ENCODE measurements at regions not wholly inside any gene's neighbourhood (a gene's known extent, or its start where the extent isn't known, plus 50 kb on each side); places are given as distances from the start of the nearest gene placed in this dataset.

DNA sequence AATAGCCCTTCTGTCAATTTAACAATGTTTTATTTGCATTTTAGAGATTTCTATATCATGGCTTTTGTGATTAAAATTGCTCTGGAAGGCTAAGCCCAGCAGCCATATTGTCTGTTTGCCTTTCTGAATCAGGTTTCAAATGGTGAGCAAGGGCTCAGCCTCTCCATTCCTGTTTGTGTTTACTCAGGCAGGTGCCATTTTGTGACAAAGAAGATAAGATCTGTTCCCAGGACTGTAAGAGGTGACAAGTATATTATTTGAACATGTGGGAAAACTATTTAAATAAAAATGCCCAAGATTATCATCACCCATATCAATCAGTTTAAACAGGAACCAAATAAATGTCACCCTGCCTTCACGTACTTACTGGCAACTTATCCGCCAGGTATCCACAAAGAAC, 641.3 kb upstream of the KLF4 start:
- TF ChIP-seq, protein P1, sequence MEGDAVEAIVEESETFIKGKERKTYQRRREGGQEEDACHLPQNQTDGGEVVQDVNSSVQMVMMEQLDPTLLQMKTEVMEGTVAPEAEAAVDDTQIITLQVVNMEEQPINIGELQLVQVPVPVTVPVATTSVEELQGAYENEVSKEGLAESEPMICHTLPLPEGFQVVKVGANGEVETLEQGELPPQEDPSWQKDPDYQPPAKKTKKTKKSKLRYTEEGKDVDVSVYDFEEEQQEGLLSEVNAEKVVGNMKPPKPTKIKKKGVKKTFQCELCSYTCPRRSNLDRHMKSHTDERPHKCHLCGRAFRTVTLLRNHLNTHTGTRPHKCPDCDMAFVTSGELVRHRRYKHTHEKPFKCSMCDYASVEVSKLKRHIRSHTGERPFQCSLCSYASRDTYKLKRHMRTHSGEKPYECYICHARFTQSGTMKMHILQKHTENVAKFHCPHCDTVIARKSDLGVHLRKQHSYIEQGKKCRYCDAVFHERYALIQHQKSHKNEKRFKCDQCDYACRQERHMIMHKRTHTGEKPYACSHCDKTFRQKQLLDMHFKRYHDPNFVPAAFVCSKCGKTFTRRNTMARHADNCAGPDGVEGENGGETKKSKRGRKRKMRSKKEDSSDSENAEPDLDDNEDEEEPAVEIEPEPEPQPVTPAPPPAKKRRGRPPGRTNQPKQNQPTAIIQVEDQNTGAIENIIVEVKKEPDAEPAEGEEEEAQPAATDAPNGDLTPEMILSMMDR (IDR thresholded peaks at IDR 0.05): no peak
- TF ChIP-seq POLR2AphosphoS5 (IDR thresholded peaks at IDR 0.05) (no peak), POLR2A (IDR thresholded peaks at IDR 0.05; ENCODE audit: low read depth) (no peak)
